Stimulated activated naive CD8-positive, alpha-beta T cell treated with anti-CD3 and anti-CD28 coated beads, Interleukin-15, Interleukin-2, amounts not matched to agents 100 U/mL and 50 U/mL, for 24 hours (primary cell): ENCODE measurements at regions not wholly inside any gene's neighbourhood (a gene's known extent, or its start where the extent isn't known, plus 50 kb on each side); places are given as distances from the start of the nearest gene placed in this dataset.

Source experiments
- ATAC-seq: fragments of 150-1000 bp; cut with Tn5 transposase; one replicate; pipeline ENCODE4 v1.10.0; 2021
- DNase-seq: peaks from one replicate; pipeline ENCODE4 v3.0.0; 2021

DNA sequence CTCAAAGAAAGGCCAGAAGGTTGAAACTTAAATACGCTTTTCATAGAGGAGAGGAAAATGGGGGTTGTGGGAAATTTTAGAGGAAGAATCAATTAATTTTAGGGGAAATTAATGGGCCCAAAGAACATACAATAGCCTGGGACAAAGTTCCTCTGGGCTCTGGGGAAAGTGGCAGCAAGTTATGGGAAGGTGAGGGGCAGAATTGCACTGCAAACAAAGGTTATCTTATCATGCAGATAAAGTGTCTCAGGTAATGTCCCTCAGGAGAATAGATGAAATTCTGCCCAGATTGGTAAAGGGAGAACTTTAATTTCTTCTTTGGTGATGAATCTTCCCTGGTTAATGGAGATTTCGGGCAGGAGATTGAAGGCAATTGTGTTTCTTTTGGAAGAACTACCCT lies 326.1 kb upstream of the SLC24A2 start:
- no peak for DNase-seq
- ATAC-seq, result no peak

DNA sequence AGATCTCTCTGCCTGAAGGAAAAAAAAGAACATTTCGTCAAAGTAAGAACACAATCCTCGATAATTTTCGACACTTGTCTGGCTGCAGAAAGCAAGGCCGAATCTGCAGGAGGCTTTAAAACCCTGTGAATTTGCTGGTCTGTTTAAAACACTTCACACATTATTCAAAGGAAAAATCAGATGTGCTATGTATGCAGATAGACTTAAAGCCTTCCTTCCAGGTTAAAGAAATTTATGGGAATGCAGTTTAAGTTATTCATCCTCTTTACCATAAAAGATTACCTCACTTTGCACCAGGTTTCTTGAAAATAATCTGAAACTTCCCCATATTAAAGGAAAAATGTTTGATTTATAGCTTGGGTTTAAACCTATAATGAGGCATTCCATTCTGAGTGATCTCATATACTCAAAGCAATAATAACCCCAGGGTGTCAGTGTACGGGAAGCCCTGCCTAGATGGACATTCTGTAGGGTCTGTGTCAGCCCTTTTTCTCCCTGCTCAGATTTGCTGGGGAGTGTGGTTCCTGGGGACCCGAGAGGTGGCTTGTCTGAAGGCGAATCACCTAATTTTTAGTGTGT lies 323.5 kb upstream of the SLC24A2 start:
- ATAC-seq (no peak), DNase-seq (no peak)

DNA sequence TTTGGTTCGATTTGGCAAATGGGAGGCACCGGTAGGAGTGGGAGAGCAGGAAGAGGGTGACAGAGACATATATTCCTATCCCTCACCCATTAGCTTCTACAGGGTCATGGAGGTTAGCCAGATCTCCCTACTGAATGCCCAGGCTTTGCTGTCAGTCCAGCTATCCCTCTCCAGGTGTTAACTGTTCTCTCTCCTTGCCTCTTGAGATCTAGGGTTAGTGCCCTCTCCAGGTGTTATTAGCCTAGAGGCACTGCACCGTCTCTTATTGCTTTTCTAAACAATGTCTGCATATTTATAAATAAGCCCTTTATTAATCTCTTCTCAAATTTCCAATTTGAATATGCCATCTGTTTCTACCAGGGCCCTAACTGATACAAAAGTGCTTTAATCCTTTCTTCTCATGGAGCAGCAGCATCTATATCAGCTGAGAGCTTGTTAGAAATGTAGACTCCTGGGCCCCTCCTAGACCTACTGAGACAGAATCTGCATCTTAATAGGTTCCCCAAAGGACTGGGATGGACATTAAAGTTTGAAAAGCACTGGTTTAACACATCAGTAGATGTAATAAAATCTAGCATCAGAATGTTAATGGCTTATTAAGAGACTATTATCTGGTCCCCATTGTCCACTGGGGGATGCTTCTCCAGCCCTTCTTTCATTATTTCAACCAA lies 322.5 kb upstream of the SLC24A2 start:
- DNase-seq, result no peak
- ATAC-seq, result no peak

DNA sequence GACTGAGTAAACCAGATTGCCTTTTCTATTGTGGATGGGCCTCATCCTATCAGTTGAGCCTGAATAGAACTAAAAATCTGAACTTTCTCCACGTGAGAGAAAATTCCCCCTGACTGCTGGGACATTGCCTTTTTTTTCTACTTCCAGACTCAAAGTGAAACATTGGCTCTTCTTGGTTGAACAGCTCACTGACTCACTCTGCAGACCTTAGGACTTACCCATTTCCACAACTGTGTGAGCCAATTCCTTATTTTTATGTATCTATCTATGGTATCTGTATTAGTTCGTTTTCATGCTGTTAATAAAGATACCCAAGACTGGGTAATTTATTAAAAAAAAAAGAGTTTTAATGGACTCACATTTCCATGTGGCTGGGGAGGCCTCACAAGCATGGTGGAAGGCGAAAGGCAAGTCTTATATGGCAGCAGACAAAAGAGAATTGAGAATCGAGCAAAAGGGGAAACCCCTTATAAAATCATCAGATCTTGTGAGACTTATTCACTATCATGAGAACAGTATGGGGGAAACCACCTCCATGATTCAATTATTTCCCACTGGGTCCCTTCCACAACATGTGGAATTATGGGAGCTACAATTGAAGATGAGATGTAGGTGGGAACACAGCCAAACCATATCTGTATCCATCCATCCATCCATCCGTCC lies 306.7 kb upstream of the SLC24A2 start:
- no peak for ATAC-seq

DNA sequence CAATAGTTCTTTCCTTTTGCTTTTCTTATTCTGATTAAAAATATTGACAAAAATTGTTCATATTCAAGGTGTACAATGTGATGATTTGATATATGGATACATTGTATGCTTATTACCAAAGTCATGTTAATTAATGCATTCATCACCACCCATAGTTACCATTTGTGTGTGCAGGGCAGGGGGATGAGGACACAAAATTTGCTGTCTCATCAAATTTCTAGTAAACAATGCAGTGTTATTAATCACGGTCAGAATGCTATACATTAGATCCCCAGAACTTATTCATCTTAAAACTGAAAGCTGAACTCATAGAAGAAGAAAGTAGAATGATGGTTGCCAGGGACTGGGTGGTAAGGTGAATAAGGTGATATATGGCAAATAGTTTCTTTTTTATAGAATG lies 303.7 kb upstream of the SLC24A2 start:
- no peak for ATAC-seq

More for the DNA sequence above, 306.7 kb upstream of the SLC24A2 start:
- DNase-seq, result no peak

DNA sequence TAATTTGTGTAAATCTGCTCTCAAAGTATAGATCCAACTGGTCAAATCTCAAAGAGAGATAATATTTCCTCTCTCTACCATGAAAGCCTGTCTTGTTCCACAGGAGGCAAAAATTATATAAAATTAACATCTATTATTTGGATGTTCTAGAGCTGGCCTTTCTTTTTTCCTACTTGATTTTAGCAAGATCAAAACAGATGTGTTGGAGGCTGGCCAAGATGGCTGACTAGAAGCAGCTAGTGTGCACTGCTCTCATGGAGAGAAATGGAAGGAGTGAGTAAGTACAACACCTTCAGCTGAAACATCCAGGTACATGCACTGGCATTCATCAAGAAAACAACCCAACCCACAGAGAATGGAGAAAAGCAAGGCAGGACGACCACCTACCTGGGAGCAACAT lies 298.6 kb upstream of the SLC24A2 start:
- ATAC-seq, result no peak
- no peak for DNase-seq

More for the DNA sequence above, 303.7 kb upstream of the SLC24A2 start:
- DNase-seq, result no peak

DNA sequence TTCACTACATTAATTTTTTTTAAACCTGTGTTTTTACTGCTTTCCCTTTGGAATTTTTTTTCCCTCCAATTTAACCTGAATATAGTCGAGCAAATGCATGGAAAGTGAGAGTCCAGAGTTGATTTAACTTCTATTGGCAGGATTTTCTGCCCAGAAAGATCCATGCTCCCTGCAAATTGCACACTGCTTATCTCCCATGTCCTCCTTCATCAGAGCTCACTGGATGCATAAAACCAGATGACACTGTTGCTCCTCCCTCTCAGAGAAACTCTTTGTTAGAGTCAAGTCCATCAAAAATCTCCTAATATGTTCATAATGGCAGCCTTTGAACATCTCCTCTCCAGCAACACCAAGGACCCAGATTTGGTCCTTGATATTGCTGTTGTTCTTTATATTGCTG lies 297.0 kb upstream of the SLC24A2 start:
- DNase-seq, result no peak
- no peak for ATAC-seq

DNA sequence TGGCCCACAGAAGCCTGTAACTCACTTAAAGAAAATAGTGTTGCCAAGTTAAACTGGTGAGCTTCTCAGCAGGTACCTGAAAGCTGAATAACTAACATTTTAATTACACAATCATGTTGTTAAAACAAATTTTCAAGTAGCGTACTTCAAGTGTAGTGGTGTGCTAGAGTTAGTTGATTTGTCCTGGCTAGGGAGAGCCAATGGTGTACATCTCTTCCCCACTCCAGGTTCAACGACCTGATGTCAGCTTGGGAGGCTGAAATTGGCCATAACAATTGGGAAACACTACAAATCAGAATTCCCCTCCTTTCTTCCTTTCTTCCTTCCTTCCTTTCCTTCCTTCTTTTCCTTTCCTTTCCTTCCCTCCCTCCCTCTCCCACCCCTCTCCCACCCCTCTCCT lies 295.3 kb upstream of the SLC24A2 start:
- no peak for DNase-seq
- ATAC-seq, result no peak

DNA sequence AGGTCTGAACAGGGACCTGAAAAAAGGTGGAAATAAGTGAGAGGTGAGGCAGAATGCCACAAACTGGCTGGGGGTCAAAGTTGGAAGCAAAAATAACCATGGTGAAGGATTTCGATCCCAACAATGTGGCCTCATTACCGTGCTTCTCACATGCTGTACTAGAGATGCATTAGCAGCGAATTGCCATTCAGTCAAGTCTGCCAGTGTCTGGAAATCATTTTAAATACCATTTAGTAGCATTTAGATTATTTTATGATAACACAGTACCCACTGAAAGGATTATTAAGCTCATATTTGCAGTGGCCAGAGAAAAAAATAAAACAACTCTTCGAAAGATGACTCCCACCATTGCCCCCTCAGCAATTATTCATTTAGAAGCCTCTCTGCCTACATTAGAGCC lies 294.6 kb upstream of the SLC24A2 start:
- DNase-seq (no peak), ATAC-seq (no peak)

DNA sequence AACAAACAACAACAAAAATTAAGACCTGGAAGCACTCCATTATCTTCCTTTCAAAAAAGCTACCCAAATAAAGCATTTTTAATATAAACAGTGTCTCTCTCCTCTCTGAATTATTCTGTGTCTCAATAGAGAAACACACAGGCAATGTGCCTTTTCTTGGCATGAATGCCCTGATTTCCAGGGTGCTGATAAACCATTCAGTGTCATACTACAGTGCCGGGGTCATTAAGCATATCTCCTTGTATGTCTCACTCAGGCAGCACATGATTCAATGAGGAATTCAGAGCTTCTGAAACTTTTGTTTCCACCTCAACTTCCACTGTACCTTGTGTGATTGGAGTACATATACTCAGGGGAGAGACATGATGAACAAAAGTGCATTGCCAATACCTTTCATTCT lies 294.0 kb upstream of the SLC24A2 start:
- no peak for DNase-seq
- no peak for ATAC-seq

DNA sequence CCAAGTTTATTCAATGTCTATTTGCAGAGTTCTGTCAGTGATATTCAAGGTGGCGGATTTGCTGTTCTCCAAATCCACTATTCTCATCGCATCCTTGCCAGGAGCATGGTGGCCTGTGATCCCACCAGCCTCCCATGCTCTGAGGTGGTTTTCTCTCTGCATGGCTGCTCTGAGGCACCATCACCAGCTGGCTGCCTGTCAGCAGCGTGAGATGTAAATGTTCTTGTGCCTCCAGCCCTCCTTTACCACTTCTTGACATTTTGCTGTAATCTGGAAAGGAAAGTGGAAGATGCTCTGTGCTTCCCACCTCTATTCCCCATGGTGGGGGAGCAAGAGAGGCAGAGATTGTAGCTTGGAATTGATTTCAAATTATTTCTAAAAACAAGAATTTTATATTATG lies 293.6 kb upstream of the SLC24A2 start:
- ATAC-seq, result no peak

DNA sequence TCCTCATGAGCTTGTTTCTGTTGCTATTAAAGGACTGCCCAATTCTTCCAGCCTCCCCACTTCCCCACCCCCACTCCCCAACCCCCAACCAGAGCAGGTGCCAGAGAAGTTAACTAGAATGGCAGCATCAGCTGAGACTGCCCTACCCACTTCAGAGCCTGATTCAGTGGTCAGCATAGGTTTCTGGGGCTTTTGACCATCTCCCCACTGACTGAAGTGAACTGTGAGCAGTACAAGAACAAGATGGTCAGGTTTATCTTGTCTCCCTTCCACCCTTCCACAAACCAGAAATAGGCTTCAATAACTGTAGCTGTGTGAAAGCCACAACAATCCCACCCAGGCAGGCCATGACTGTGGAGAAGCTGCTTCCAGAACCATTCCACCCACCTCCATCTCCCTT lies 289.4 kb upstream of the SLC24A2 start:
- no peak for ATAC-seq
- no peak for DNase-seq

More for the DNA sequence above, 293.6 kb upstream of the SLC24A2 start:
- no peak for DNase-seq

DNA sequence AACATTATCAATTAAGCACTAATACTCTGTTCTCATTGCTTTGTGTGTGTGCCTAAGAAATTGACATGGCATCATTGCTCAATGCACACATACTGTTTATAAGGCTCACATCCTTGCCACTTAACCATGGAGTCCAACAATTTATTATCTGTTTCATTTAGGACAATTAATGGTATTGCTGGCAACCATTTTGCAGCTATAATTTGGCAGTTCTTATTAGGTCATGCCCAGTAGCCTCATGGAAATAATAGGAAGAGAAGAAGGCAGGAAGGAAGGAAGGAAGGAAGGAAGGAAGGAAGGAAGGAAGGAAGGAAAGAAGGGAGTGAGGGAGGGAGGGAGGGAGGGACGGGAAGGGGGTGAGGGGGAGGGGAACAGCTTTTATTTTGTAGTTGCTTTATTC lies 285.5 kb upstream of the SLC24A2 start:
- DNase-seq (no peak), ATAC-seq (no peak)

DNA sequence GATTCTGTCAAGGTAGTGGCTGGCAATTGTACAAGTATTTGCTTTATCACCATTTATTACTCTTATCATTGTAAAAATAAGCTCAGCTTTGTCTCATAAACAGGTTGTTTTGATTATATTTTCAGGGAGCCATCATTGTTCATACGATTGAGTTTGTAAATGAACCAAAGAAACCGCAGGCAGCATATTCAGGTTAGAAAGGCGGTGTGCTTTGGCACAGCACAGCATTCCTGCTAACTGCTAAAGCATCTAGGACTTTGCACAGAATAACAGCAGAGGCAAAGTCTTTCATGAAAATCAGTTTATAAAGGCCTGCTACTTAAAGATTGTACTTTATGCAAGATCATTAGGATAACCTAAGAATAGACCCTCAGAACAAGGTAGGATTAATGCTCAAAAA lies 281.5 kb upstream of the SLC24A2 start:
- ATAC-seq (no peak), DNase-seq (no peak)

DNA sequence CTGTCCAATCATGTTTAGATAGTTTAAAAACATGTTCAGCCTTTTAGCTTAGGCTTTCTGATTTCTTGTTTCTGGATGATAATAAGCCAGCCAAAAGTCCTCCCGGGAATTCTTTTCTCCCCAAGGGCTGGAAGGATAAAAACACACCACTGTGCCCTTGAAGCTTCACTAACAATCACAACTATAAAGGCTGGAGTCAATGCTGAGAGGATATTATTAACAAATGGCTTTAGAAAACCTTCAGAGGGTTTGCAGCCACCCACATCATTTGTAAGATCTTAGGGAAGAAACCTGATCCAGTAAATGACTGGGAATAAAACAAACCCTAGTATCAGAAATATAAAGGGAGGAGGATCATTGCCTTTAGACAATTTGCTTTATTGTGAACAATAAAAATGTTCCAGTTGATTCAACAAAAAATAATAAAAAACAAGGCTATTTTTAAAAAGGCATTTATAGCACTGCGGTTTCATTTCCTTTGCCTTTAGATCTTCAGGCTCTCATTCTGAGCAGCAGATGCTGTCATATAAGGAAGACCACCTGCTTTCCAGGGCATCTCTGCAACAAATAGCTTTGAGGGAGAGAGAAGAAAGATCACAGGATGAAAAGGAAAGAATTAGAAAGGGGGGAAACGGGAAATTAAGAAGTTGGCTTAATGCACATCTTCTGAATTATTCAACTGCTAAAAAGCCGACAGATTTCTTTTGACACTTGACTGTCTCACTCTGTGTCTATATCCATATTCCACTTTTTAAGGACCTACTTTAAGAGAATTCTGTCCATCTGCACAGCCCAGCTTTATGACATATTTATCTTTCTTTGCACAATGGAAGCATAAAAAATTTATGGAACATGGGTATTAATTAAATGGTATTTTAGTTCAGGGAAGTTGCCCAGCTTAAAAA lies 277.2 kb upstream of the SLC24A2 start:
- ATAC-seq (no peak), DNase-seq (no peak)

DNA sequence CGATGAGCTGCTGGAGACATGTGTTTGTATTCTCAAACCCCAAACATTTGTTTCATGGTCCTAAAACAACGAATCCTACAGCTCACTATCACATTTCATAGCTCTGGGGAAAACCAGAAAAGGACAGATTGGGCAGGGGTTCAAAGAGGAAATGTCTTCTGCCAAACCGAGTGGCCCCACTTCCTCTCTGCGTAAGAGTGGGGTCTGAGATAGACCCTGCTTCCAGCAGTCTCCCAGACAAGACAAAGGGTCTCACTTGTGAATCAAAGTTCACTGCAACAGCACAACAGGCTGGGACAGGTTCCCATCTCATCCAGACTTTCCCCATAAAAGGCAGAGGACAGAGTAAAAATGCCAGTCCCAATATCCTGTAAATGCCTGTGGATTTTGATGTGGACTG lies 276.2 kb upstream of the SLC24A2 start:
- ATAC-seq, result no peak

DNA sequence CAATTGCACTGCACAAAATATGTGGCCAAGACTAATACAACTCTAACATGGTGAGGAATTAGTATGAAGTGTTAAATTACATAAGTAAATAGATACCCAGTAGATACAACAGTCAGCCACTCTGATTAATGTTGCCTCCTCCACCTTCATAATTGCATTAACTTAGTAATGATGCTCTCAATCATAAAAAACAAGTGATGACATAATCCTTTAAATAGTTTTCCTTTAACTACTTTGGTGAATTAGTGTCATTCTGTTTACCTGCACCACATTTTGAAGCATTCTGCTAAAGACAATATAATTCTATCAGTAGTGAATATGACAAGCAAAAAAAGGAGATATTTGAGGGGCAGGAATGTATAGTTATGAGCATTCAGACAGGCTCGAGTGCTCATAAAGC lies 265.9 kb upstream of the SLC24A2 start:
- DNase-seq (no peak), ATAC-seq (no peak)

More for the DNA sequence above, 276.2 kb upstream of the SLC24A2 start:
- no peak for DNase-seq

DNA sequence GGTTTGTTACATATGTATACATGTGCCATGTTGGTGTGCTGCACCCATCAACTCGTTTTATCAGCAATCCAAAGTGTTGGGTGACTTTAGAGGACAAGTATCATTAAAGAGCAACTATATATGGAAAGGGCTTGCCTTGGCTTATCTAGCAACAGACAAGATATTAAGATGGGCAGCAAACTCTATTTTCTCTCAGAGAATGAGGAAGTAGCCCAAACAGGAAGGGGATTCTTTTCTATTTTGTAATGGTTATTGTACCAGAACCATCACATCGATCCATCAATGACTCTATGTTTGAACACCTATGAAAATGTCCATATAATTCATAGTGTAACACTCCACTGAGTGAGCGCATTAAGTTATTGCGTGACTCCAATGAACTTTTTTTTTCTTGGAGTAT lies 260.1 kb upstream of the SLC24A2 start:
- DNase-seq, result no peak
- no peak for ATAC-seq

DNA sequence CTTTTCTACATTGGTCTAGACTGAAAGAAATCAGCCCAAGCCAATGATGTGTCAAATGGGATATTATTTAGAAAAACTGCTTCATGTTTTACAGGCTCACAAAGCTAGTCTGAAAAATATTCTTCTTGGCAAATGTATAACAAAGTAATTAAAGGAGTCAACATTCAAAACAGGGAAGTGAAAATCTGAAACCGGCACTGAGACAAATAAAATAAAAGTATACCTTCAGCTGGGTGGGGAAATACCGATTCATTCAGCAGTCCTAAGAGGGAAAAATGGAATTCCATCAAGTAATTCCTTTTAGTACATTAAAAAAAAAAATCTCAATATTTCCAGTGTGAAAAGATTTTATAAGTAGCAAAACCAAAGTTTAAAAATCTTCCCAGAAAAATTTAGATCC lies 259.6 kb upstream of the SLC24A2 start:
- no peak for DNase-seq

DNA sequence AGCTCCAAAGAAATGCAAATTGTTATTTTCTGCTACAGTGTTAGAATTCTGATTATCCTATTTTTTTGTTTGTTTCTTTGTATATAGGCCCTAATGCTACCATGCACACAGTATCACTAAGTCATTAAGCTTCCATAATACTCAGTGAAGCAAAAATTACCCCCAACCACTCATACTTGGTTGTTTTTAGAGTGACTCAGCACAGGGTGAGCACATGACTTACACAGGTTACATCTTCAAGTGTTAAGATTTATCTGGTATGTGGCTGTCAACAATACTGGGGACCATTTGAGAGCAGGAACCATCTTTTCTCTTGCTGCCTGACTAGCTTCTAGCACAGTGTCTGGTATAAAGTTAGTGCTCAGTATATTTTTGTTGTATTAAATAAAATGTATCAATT lies 255.8 kb upstream of the SLC24A2 start:
- DNase-seq, result no peak
- no peak for ATAC-seq

More for the DNA sequence above, 259.6 kb upstream of the SLC24A2 start:
- ATAC-seq, result no peak

DNA sequence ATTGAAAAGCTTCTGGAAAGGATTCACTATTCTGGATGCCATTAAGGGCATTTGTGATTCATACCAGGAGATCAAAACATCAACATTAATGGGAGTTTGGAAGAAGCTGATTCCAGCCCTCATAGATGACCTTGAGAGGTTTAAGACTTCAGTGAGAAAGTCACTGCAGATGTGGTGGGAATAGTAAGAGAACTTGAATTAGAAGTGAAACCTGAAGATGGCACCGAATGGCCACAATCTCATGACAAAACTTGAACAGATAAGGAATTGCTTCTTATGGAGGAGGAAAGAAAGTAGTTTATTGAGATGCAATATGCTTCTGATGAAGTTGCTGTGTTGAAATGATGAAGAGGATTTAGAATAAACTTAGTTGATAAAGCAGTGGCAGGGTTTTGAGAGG lies 254.6 kb upstream of the SLC24A2 start:
- DNase-seq (no peak), ATAC-seq (no peak)

DNA sequence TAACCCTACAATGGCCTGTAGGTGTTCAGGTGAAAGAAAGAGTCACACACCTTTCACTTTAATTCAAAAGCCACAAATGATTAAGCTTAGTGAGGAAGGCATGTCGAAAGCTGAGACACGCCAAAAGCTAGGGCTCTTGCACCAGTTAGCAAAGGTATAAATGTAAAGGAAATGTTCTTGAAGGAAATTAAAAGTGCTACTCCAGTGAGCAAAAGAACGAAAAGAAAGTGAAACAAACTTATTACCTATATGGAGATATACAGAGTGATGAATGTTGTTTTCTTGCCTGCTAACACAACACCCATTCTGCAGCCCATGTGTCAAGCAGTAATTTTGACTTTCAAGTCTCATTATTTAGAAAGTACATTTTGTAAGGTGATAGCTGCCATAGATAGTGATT lies 254.2 kb upstream of the SLC24A2 start:
- ATAC-seq, result peak; percentile 28

More for the DNA sequence above, 254.2 kb upstream of the SLC24A2 start:
- DNase-seq, result no peak
